GM12875 (cell line): ENCODE measurements at regions not wholly inside any gene's neighbourhood (a gene's known extent, or its start where the extent isn't known, plus 50 kb on each side); places are given as distances from the start of the nearest gene placed in this dataset.
"Not testable (repeated sequence)": the region's sequence is repeated elsewhere in the genome, so short reads cannot be mapped to it uniquely, and the experiment has no call there.

Source experiments
- H3K4me3 ChIP-seq: one replicate; pipeline ENCODE4 v1.5.1; 2011; ENCODE audit warnings: low read depth, low read length, control low read depth
- TF ChIP-seq, protein P1 (sequence below): IDR thresholded peaks from 2 replicates; pipeline ENCODE4 v1.5.1; 2011; ENCODE audit warnings: low read depth, mild to moderate bottlenecking, control low read depth, inconsistent platforms, low read length, moderate library complexity, borderline replicate concordance; ENCODE audit not compliant: insufficient read depth

DNA sequence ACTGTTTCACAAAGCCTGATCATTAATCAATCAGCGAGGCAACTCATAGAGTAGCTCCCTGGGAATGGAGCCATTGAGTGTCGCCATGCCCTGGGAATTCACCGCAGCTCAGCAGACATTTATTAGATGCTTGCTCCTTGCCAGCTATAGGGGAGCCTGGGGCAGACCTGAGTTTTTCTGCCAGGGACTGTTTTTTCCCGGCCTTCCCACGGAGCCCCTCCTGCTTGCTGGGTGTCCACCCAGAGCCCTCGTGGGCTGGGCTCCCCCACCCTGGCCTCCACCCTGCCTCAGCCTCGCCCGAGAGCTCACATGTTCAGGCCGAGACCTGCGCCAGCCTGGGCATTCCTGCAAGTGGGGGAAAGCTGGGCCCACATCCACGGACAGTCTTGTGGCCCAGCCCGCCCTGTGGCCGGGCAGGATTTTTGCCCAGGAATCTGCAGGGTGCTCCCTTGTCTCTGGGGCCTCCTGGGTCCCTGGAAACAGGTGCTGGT, 64.9 kb downstream of the SMIM38 start:
- TF ChIP-seq, protein P1, sequence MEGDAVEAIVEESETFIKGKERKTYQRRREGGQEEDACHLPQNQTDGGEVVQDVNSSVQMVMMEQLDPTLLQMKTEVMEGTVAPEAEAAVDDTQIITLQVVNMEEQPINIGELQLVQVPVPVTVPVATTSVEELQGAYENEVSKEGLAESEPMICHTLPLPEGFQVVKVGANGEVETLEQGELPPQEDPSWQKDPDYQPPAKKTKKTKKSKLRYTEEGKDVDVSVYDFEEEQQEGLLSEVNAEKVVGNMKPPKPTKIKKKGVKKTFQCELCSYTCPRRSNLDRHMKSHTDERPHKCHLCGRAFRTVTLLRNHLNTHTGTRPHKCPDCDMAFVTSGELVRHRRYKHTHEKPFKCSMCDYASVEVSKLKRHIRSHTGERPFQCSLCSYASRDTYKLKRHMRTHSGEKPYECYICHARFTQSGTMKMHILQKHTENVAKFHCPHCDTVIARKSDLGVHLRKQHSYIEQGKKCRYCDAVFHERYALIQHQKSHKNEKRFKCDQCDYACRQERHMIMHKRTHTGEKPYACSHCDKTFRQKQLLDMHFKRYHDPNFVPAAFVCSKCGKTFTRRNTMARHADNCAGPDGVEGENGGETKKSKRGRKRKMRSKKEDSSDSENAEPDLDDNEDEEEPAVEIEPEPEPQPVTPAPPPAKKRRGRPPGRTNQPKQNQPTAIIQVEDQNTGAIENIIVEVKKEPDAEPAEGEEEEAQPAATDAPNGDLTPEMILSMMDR: no peak
- no peak overlapping the region for H3K4me3 ChIP-seq

DNA sequence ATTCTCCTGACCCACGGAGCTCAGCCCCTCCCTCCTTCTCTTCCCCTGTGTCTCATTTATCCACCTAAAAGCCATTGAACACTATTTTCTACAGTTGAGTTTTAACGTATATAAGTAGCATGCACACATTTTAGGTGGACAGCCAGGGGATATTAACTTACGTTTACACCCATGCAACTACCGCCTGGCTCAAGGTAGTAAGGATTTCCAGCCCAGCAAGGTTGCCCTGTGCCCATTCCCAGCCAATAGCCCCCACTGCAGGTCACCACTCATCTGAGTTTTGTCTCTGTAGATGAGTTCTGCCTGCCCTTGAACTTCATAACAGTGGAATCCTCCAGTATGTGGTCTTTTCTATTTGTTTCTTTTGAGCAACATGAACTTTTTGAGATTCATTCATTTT, 65.4 kb downstream of the SMIM38 start:
- H3K4me3 ChIP-seq: no peak overlapping the region
- TF ChIP-seq, protein P1: no peak

DNA sequence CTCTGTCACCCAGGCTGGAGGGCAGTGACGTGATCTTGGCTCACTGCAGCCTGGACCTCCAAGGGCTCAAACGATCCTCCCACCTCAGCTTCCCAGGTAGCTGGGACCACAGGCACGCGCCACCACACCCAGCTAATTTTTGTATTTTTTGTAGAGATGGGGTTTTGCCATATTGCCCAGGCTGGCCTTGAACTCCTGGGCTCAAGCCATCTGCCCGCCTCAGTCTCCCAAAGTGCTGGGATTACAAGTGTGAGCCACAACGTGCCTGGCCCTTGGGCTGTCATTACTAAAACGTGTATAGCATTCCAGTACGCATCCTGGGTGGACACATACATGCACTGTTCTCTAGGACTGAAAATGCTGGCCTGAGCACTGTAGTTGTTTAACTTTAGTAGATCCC, 65.9 kb downstream of the SMIM38 start:
- not testable (repeated sequence) for H3K4me3 ChIP-seq

DNA sequence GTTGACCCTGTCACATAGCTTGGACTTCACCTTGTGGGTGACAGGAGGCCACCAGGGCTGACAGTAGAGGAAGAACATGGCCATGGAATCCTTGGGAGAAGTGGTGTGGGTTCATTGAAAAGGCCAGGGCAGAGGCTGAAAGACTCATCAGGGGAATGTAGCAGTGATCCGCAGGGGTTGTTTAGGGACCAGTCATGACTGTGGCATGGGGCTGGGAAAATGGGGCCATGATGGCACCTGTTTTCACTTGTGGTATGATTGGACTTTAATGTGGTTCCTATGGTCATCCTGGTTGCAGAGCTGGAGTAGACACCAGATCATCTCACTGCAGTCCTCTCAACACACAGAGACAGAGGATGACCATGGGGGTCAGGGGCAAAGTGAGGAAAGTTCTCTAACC, 66.7 kb upstream of the MYEOV start:
- H3K4me3 ChIP-seq: no peak overlapping the region
- TF ChIP-seq, protein P1: no peak

DNA sequence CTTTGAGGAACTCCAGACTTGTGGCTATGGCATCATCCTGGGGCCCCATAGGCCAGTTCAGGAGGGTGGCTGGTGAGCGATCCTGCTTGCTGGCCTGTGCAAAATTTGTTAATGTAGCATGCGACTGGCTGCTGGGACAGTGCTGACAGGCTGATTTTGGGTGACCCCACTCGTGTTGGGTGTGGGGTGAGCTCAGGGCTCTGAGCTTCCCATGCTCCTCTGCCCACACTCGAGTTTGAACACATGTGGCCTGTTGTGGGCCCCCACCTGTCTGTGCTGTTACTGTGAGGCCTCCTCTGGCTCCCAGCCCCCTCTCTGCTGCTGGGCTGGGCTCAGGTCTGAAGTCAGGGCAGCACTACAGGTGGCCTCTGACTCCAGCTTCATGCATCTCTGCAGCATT, 64.4 kb upstream of the MYEOV start:
- no peak overlapping the region for H3K4me3 ChIP-seq
- TF ChIP-seq, protein P1: no peak

DNA sequence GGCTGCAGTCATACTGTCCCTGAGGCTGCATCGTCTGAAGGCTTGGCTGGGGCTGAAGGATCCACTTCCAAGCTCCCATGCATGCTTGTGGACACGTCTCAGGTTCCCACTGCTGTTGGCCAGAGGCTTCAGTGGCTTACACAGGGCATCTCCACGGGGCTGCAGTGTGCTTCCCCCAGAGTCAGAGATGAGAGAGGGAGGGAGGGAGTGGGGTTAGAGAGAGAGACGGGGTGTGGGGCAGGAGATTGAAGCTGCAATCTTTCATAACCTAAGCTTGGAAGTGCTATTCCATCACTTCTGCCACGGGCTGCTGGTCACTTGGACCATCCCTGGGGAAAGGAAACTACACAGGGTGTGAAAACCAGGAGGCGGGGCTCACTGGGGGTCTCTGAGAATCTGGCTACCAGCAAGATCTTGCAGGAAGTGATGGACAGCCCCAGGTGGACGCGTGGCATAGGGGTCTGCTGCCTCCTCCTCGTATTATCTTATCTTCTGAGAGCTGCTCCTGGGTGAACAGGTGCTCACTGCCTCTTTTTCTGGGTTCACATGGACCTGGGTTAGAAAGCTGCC, 63.0 kb upstream of the MYEOV start:
- TF ChIP-seq, protein P1: no peak
- no peak overlapping the region for H3K4me3 ChIP-seq

DNA sequence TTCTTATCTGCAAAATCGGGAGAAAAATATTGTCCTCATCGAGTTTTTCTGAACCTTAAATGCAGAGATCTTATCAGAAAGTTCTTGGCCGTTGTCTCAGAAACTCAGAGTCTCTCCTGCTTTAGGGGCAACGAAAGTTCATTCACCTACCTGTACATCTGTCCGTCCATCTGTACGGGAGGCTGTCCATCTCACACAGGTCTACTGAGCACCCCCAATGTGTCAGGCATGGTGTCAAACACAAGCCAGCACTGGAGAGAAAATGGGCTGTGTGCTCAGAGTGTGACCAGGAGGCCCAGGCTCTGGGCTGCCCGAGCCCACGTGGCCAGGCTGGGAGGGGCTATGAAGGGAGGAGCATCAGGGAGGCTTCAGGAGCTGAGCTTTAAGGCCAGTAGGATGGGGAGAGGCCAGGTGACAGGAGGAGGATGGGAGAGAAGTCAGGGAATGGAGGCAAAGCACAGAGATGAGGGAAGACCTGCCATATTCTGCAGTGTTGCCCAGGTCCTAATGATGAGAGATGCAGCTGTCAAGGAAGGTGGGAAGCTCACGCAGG, 62.4 kb upstream of the MYEOV start:
- TF ChIP-seq, protein P1: no peak
- no peak overlapping the region for H3K4me3 ChIP-seq
